Right lobe of liver (tissue), 6 donors: ENCODE measurements at regions not wholly inside any gene's neighbourhood (a gene's known extent, or its start where the extent isn't known, plus 50 kb on each side); places are given as distances from the start of the nearest gene placed in this dataset.

ENCODE experiments used
- ATAC-seq, 4 donors: fragments of 200-7000 bp; cut with Tn5 transposase; one replicate each; pipeline ENCODE4 v1.9.1; 2020; ENCODE audit warnings: mild to moderate bottlenecking in 4 of 4, moderate library complexity in 4 of 4
- DNase-seq, 3 donors: peaks; one replicate each; pipeline ENCODE4 v3.0.0-alpha.2; 2020
- H3K27ac ChIP-seq, 3 donors: fragments of 200-600 bp; one replicate each; pipeline ENCODE4 v1.8.0; 2022
- H3K27me3 ChIP-seq, 2 donors: fragments of 200-600 bp; one replicate each; pipeline ENCODE4 v1.8.0; 2022
- H3K36me3 ChIP-seq, 4 donors: fragments of 200-600 bp; sonication (generic) in 1 of 4; one replicate each; pipeline versions ENCODE4 v1.5.1 to v1.8.0; 2017 to 2022; ENCODE audit warnings: control low read depth in 1 of 4
- H3K4me1 ChIP-seq, 4 donors: fragments of 200-600 bp; sonication (generic) in 1 of 4; one replicate each; pipeline versions ENCODE4 v1.5.1 to v1.8.0; 2017 to 2022; ENCODE audit warnings: control low read depth in 1 of 4
- H3K4me3 ChIP-seq, 3 donors: fragments of 200-600 bp; one replicate each; pipeline ENCODE4 v1.8.0; 2022
- H3K9me3 ChIP-seq, 4 donors: fragments of 200-600 bp; sonication (generic) in 1 of 4; one replicate each; pipeline versions ENCODE4 v1.5.1 to v1.8.0; 2017 to 2022; ENCODE audit warnings: control low read depth in 1 of 4
- CTCF ChIP-seq, 4 donors: fragments of 200-600 bp in 3 of 4; fragments of 450-650 bp in 1 of 4; IDR thresholded peaks; one replicate each; pipeline versions ENCODE4 v1.5.1 to v1.8.0; 2016 to 2022; ENCODE audit warnings: antibody characterized with exemption in 4 of 4, mild to moderate bottlenecking in 2 of 4
- POLR2A ChIP-seq: fragments of 450-650 bp; IDR thresholded peaks from one replicate; pipeline ENCODE4 v1.6.1; 2017; ENCODE audit warnings: antibody characterized with exemption, mild to moderate bottlenecking
- WGBS: methylation state at CpG from one replicate; pipeline ENCODE4 v1.1.6; 2018; ENCODE audit warnings: low coverage, low lambda C conversion rate; ENCODE audit not compliant: insufficient coverage; ENCODE audit errors: missing lambda C conversion rate; 5-methylcytosine and 5-hydroxymethylcytosine counted together
- intact Hi-C, 2 donors: fragments of 100-400 bp; cut with DNase I; formaldehyde crosslinking; loops; one replicate each; pipeline versions ENCODE4 v1.11.2 to v1.14.1; 2022
- donor health status: DM: no; HTN: yes; CAD: no.
- donor health status: DM: no; HTN: no; CAD: no.
- donor health status: DM: no; HTN: no; CAD: no.
- donor health status: DM: no; HTN: yes; CAD: no.
- donor health status: DM: no; HTN: yes; CAD: no.

GRCh38 chr3:110851736-110852135 lies 219.9 kb upstream of the NECTIN3 start:
- Histone ChIP-seq H3K27ac (no peak overlapping the region), H3K36me3 (no peaks in the 10 kb centered on the region), H3K27me3 (no peaks in the 10 kb centered on the region), H3K4me1 (no peaks in the 10 kb centered on the region), H3K9me3 (no peaks in the 10 kb centered on the region), H3K4me3 (no peak overlapping the region)
- ATAC-seq (no peak), DNase-seq (no peak)
- TF ChIP-seq POLR2A (no peak), CTCF (IDR thresholded peaks at IDR 0.05) (no peak)
- intact Hi-C loops, result no loop called here

- Histone ChIP-seq H3K27ac (no peak overlapping the region), H3K27me3 (no peaks in the 10 kb centered on the region), H3K9me3 (no peaks in the 10 kb centered on the region), H3K4me1 (no peaks in the 10 kb centered on the region), H3K4me3 (no peak overlapping the region), H3K36me3 (no peaks in the 10 kb centered on the region)
- intact Hi-C loops, result no loop called here
- 63% methylated on average over 1 of the region's 2 CpGs for WGBS
- TF ChIP-seq POLR2A (no peak), CTCF (IDR thresholded peaks at IDR 0.05) (no peak)
- ATAC-seq (no peak), DNase-seq (no peak)
These were observed 216.4 kb upstream of the NECTIN3 start for GRCh38 chr3:110855207-110855606.

GRCh38 chr3:110856916-110857315 lies 214.7 kb upstream of the NECTIN3 start:
- Histone ChIP-seq H3K9me3 (no peaks in the 10 kb centered on the region), H3K27me3 (no peaks in the 10 kb centered on the region), H3K4me3 (no peak overlapping the region), H3K27ac (no peak overlapping the region), H3K36me3 (no peaks in the 10 kb centered on the region), H3K4me1 (no peaks in the 10 kb centered on the region)
- TF ChIP-seq POLR2A (no peak), CTCF (IDR thresholded peaks at IDR 0.05) (no peak)
- DNase-seq (no peak), ATAC-seq (no peak)
- intact Hi-C loops, result no loop called here
- WGBS, result 61% methylated on average over 2 of the region's 2 CpGs

GRCh38 chr3:110858549-110858948 lies 213.1 kb upstream of the NECTIN3 start:
- Histone ChIP-seq H3K36me3 (no peaks in the 10 kb centered on the region), H3K4me1 (no peaks in the 10 kb centered on the region), H3K27me3 (no peaks in the 10 kb centered on the region), H3K9me3 (no peaks in the 10 kb centered on the region), H3K27ac (no peak overlapping the region), H3K4me3 (no peak overlapping the region)
- TF ChIP-seq POLR2A (no peak), CTCF (IDR thresholded peaks at IDR 0.05) (no peak)
- no peak for DNase-seq
- WGBS, result 80% methylated on average over 4 of the region's 4 CpGs
- intact Hi-C loops, result no loop called here
- ATAC-seq, result no peak

GRCh38 chr3:110859336-110859735 lies 212.3 kb upstream of the NECTIN3 start:
- no peak for ATAC-seq

More at GRCh38 chr3:110859336-110859735, 212.3 kb upstream of the NECTIN3 start:
- no peaks in the 10 kb centered on the region for H3K9me3 ChIP-seq
- no peaks in the 10 kb centered on the region for H3K27me3 ChIP-seq
- DNase-seq, result no peak
- TF ChIP-seq POLR2A, result no peak
- no peak for TF ChIP-seq CTCF (IDR thresholded peaks at IDR 0.05)
- H3K36me3 ChIP-seq, result no peaks in the 10 kb centered on the region
- intact Hi-C loops, result no loop called here
- H3K4me3 ChIP-seq, result no peak overlapping the region
- WGBS, result 94% methylated on average over 5 of the region's 5 CpGs
- no peak overlapping the region for H3K27ac ChIP-seq
- no peaks in the 10 kb centered on the region for H3K4me1 ChIP-seq
